ENCODE measurements at regions not wholly inside any gene's neighbourhood (a gene's known extent, or its start where the extent isn't known, plus 50 kb on each side); places are given as distances from the start of the nearest gene placed in this dataset.

- intact Hi-C loops (cut with DNase I) = no loop called here
- DNase-seq = no peak
Measured at GRCh38 chr14:31961896-31962295, 115.2 kb upstream of the ARHGAP5 start.

GRCh38 chr14:31962920-31963319 is 114.2 kb upstream of the ARHGAP5 start:
- DNase-seq = peak in 20 of 42 donors; percentile 13 to 72 (median 34)
- intact Hi-C loops (cut with DNase I) = no loop called here

- intact Hi-C loops (cut with DNase I) = no loop called here
Measured at GRCh38 chr14:31963587-31963986, 113.5 kb upstream of the ARHGAP5 start.

GRCh38 chr14:31964490-31964889 is 112.6 kb upstream of the ARHGAP5 start:
- DNase-seq = no peak
- intact Hi-C loops (cut with DNase I) = no loop called here

More at GRCh38 chr14:31963587-31963986, 113.5 kb upstream of the ARHGAP5 start:
- no peak for DNase-seq

DNA sequence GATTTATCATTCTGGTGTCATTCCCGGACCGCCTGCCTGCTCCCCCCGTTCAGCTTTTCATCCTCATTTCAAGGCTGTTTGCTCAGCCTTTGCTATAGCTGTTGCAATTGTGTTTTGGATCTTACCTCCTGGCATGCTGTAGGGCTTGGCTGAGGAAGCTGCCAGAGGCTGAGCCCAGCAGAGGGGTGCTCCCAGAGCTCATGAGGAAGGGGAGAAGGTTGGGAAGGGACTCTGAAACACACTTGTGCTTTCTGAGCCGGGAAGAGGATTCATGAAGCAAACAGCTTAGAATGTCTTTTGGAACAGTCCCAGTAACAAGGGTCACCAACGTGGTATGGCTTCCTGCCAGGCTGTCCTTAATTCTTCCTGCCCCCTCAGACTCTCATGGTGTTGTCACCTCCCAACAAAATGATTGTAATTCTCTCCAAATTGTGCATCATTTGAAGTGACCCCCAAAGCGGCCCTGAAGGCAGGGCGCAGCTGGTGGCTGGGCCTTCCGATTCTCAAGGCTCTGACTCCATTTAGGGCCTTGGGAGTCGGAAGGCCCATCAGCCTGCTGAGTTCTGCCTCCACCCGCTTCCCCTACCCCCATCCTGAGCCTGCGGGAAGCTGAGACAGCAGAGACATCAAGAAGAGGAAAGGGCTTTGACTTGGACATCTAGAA is 111.9 kb upstream of the ARHGAP5 start:
- DNase-seq = peak in 4 of 42 donors; percentile 6 to 45 (median 19)
- intact Hi-C loops (cut with DNase I) = no loop called here

DNA sequence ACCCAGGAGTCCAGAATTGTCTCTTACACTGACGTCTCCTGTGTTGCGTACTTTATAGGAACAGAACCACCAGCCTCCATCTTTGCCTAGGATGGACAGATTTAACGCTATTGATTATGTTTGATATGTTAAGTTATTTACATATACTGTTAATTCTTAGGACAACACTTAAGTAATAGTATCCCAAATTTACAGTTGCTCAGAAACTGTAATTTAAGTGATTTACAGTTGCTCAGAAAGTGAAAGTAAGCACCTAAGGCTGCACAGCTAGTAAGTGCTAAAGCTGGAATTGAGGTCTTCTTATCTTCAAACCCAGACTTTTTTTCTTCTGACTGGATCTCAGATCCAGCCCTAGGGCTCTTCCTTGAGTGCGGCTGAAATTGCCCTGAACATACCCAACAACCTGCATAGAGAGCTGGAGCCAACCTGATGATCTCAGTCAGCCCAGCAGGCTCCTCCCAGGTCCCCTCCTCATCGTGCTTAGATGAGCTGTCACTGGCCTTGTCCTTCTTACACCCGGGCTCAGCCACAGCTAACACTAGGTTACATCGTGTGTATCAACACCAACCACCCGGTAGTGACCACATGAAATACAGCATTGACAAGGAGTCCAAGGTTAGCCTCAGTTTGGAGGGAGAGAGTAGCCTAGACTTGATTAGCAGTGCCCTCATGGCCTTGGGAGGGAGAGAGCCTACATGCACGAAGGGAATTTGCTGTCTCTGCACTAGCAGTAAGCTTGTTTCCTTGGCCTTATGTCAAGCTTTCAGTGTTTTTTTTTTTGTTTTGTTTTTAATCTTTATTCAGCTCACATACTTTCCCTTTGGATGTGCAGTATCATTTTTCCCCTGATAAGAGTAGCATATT is 111.1 kb upstream of the ARHGAP5 start:
- DNase-seq = no peak
- intact Hi-C loops (cut with DNase I) = no loop called here

GRCh38 chr14:31966896-31967668 is 110.0 kb upstream of the ARHGAP5 start:
- DNase-seq = no peak
- intact Hi-C loops (cut with DNase I) = no loop called here

DNA sequence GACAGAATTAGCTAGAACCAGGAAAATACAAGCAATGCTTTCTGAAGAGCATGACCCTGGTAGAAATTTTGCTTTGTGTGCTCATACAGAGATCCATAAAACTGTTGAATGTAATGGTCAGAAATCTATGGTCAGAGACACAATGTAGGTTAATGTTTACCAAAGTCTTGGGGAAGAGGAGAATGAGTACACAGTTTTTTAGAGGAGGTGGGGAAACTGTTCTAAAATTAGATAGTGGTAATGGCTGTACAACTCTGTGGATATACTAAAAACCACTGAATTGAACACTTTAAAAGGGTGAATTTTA is 109.5 kb upstream of the ARHGAP5 start:
- intact Hi-C loops (cut with DNase I) = no loop called here
- no peak for DNase-seq

GRCh38 chr14:31968107-31968810 is 108.8 kb upstream of the ARHGAP5 start:
- no peak for DNase-seq
- intact Hi-C loops (cut with DNase I) = no loop called here

DNA sequence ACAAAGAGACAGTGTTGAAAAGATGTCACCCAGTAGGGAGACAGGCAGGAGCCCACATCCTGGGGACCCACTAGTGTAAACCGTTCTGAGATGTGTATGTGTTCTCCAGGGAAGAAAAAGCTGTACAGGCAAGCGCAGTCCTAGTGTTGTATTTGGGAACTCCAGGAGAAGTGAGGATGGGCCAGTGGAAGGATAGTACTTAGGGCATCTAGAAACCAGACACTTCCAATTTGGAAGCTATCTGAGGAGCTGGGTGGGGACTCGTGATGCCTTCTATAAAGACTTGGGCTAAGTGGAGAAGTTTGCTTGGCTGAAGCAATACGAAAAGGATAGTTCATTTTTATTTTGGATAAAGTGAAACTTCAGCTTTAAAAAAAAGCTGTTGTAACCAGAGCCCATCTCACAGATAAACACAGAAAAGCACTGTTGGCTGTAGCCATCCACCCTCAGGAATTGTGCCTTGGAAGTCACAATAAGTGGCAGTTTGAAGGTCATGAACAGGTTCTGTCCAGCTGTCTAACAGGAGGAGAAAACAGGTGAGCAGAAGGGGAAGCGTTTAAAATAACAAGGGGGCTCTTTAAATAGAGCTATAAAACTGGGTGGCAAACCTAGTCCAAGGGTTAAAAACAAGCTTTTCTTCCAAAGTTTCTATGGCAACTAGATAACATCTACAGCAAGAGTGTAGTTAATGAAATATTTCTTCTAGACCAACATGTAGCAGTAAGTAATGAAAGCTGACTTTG is 108.0 kb upstream of the ARHGAP5 start:
- intact Hi-C loops (cut with DNase I) = no loop called here
- DNase-seq = no peak

GRCh38 chr14:31969699-31970240 is 107.3 kb upstream of the ARHGAP5 start:
- no peak for DNase-seq
- intact Hi-C loops (cut with DNase I) = no loop called here

DNA sequence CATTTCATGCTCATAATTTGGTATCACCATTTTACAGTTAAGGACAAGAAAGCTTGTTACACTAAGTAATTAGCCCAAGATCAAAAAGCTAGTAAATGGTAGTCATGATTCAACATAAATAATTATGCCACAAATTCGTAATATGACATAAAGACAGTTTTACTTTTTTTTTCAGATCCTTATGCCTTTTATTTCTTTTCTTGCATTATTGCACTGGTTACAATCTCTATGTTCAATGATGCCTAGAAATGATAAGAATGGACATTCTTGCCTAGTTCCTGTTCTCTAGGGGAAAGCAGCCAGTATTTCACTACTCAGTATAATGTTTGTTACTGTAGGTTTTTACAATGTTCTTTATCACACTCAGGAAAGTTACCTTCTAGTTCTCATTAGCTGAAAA is 106.4 kb upstream of the ARHGAP5 start:
- DNase-seq = no peak
- intact Hi-C loops (cut with DNase I) = no loop called here

DNA sequence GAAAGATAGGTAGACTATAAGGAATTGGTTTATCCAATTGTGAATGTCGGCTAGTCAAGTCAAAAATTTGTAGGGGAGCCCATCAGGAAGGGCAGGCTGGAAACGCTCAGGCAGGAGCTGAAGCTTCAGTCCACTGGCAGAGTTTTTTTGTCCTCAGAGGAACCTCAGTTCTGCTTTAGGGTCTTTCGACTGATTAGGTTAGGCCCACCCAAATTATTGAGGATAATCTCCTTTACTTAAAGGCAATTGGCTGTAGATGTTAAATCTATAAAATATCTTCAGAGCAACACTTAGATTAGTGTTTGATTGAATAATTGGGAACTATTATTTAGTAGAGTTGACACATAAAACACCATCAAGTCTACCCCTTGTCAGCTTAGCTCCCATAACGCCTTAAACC is 105.5 kb upstream of the ARHGAP5 start:
- DNase-seq = no peak
- intact Hi-C loops (cut with DNase I) = no loop called here

- intact Hi-C loops (cut with DNase I) = no loop called here
- no peak for DNase-seq
Measured at GRCh38 chr14:31977001-31977556, 100.0 kb upstream of the ARHGAP5 start.

DNA sequence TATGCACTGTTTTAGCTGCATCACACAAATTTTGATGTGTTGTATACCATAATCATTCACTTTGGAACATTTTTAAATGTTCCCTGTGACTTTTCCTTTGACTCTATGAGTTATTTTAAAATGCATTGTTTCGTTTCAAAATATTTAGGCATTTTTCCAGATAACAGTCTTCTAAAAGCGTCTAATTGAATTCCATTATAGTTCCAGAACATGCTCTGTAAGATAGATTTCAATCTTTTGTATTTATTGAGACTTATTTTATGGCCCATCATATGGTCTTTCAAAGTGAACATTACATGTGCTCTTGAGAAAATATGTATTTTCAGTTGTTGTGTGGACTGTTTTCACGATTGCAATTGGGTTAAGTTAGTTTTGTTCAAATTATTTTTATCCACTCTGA is 98.7 kb upstream of the ARHGAP5 start:
- no peak for DNase-seq
- intact Hi-C loops (cut with DNase I) = no loop called here

DNA sequence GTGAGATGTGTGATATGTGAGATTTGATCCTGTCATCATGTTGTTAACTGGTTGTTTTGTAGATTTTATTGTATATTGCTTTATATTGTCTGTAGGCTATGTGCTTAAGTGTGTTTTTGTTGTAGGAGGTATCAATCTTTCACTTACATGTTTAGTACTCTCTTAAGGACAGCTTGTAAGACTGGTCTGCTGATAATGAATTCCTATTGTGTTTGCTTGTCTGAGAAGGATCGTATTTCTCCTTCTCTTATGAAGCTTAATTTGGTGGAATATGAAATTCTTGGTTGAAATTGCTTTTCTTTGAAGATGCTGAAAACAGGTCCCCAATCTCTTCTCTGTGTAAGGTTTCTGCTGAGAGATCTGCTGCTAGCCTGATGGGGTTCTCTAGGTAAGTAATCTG is 94.5 kb upstream of the ARHGAP5 start:
- intact Hi-C loops (cut with DNase I) = no loop called here
- no peak for DNase-seq

- intact Hi-C loops (cut with DNase I) = no loop called here
- no peak for DNase-seq
Measured at GRCh38 chr14:31986405-31986804, 90.7 kb upstream of the ARHGAP5 start.

- intact Hi-C loops (cut with DNase I) = no loop called here
- DNase-seq = no peak
Measured at GRCh38 chr14:31987721-31988120, 89.4 kb upstream of the ARHGAP5 start.

Data from head of caudate nucleus (tissue), 42 donors.